ENCODE measurements at regions not wholly inside any gene's neighbourhood (a gene's known extent, or its start where the extent isn't known, plus 50 kb on each side); places are given as distances from the start of the nearest gene placed in this dataset.

DNA sequence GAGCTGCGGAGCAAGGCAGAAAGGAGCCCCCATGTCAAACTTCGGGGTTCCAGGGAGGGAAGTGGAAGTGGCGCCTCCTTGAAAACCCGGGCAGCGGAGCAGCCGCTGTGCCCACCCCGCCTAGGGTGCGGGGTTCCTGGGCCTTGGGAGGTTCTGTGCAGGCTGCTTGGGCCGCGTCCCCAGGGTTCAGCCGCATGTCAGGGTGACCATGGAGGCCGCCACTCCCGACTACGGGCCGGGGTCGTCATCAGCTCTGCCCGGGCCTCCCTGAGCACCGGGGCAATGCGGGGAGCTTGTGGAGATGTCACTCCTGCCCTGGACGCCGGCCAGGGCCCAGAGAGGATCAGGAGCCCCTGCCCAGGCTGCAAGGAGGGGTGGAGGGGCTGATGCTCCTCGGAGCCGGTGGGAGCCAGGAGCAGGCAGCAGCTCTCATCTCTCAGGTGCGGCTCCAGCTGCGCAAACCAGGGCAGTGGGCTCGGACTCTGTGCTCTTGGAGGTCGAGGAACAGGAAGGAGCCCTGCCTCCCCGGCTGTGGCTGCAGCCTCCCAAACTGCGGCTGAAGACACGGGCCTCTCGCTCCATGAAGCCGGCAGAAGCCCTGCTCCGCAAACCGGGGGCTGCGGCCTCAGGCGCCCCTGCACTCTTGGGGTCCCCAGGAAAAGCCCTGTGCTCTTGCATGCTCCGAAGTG, 1286.5 kb downstream of the TMEM121 start:
- DNase-seq (ENCODE audit: low spot score) = no peak

DNA sequence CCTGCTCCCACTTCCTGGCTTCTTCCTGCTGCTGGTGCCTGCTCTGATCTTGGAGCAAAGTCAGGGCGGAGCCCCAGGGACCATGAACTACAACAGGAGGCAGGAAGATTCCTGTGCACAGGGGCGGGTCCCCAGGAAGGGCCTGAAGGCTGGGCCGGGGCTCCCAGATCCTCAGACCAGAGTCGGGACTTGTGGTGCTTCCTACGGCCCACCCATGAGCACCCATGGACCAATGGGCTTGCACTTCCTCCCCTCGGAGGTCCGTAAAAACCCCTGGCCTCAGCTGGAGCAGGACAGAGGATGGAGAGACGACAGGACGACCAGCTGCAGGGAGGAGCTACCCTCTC, 1287.1 kb downstream of the TMEM121 start:
- no peak for DNase-seq (ENCODE audit: low spot score)

DNA sequence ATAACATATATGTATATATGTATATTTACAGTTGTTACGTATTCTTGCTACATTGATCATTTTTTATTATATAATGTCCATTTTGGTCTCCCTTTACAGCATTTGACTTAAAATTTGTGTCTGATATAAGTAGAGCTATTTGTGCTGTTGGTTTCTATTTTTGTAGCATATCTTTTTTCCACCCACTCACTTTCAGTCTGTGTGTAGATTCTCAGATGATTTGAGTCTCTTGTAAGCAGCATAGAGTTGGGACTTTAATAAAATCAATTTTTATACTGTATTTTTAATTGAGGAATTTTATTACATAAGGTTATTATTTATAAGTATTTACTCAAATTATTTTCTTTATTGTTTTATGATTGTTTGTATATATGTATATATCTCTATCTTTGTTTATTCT, 1293.7 kb downstream of the TMEM121 start:
- DNase-seq (ENCODE audit: low spot score) = no peak

DNA sequence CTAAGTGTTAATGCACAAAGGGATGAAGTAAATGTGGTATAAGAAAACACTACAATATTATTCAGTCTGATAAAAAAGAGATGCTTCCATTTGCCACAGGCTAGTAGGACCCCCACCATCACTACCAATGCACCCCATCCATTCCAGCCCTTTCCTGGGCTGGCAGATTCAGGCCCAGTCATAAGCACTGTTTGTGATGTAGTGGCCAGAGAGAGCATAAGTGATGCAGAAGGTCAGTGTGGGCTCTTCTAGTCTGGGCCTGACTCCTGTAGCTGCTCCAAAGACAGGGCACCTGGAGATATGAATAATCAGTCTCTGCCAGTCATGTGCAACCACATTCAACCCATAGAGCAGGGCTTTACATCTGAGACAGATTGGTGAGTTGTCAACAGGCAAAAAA, 1294.7 kb downstream of the TMEM121 start:
- no peak for DNase-seq (ENCODE audit: low spot score)

DNA sequence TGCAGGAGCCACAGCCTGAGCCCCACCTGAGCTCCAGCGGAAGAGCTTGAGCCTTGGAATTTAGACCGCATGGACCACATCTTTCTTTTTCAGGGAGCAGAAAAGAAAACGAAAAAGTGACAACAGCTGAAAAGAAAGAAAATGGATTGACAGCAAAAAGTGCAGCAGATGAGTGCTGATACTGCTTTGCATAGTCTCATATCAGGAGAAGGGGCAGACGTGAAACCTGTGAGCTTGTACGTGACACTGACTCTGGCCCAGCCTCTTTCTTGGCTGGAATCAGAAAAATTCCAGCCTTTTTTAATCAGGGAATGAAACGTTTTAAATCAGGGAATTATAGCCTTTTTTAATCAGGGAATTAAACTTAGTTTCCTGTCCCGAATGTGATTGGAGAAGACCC, 1296.5 kb downstream of the TMEM121 start:
- no peak for DNase-seq (ENCODE audit: low spot score)

DNA sequence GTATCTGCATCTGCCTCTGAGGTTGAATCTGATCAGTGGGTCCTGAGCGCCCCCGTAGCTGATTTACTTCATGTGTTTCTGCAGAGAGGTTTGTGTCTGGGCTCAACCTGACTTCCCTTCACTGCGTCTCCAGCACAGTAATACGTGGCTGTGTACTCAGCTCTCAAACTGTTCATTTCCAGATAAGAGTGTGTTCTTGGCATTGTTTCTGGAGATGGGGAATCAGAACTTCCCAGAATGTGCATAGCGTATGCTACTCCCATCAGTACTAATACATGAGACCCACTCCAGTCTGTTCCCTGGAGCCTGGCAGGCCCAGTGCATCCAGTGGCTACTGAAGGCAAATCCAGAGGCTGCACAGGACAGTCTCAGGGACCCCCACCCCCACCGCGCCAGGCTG, 1297.2 kb downstream of the TMEM121 start:
- DNase-seq (ENCODE audit: low spot score) = no peak

DNA sequence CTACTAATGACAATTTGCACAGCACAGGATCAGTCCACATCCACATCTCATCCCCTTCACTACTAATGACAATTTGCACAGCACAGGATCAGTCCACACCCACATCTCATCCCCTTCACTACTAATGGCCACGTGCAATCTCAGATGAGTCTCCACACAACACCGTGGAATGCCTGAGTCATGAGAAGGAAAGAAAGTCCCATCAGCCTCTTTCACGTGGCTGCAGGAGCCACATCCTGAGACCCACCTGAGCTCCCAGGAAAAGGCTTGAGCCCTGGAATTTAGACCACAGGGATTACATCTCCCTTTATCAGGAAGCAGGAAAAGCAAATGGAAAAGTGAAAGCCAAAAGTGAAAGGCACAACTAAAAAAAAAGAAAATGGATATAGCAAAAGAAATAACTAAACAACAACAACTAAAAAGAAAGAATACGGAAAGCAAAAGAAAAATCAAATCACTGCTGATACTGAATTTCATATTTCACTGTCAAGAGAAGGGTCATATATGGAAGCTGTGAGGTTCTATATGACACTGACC, 1300.5 kb downstream of the TMEM121 start:
- DNase-seq (ENCODE audit: low spot score) = no peak

DNA sequence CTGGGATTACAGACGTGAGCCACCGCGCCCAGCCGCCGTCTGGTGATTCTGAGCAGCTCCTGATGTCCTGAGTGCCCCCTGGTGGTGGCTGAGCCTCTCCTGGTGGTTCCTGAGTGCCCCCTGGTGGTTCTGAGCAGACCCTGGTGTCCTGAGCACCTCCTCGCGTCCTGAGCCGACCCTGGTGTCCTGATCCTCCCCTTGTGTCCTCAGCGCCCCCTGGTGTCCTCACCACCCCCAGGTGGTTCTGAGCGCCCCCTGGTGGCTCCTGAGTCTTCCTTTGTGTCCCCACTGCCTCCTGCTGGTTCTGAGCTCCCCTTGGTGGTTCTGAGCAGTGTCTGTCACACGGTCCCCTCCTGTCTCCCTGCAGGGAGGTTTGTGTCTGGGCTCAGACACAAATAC, 1304.9 kb downstream of the TMEM121 start:
- no peak for DNase-seq (ENCODE audit: low spot score)

DNA sequence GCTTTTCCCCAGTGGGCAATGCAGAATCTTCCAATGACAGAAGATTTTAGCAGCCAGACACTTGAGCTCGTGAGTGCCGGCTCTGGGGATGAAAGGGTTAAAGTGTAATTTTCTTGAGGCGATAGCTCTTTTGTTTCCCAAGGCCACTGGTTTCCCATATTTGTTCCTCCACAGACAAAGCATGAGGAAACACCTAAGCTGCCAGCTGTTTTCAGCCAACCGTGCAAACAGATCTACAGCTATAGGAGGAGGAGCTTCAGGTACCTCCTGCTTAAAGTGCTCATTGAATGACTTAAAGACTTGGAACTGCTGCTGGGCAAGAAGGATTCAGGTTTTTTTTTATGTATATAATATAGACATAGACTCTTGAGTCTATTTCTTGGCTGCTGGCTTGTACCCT, 1311.5 kb downstream of the TMEM121 start:
- no peak for DNase-seq (ENCODE audit: low spot score)

DNA sequence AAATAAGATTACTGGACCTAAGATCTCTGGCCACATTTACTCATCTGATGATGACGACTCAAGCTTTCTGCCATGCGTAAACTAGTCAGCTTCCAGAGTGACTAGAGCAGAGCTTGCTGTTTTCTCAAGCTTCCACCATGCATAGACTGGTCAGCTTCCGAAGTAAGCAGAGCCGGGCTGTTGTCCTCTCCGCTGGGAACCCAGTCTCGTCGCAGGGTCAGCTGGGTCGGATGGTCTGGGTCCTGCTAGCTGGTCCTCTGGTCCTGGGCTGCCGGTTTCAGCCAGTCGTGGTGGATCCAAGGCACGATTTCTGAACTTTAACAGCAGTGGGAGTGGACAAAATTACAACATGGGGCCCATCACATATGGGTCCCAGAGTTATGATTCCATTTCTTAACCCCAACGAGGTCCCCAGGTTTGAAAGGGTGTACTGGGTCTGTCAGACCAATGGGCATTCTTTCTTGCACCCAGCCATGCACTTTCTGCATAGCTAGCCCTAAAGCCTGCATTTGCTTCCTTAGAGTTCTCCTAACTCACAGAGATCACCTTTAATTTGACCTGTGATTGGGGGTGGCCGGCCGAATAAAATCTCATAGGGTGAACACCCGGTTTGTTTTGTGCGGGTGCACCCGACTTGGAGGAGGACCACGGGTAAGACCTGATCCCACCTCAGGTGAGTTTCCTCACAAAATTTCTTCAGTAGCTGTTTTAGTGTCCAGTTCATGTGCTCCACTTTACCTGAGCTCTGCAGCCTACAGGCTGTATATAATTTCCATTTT, 1312.8 kb downstream of the TMEM121 start:
- DNase-seq (ENCODE audit: low spot score) = no peak

DNA sequence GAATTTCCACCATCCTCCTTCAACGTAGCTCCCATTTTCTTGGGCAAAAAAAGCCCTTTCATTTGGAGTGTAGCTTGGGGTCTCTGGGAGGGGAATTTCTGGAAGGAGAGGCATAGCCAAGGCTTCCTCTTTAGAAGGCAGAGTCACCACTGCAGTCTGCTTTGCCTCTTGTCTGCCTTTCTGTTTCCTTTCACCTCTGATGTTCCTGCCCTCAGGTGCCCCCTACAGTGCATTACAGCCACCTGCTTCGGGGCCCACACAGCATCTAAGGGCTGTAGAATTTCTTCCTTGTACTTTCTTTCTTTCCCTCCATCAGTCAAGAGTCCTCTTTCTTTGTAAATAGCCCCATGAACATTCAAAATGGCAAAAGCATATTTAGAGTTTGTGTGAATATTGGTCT, 1313.9 kb downstream of the TMEM121 start:
- no peak for DNase-seq (ENCODE audit: low spot score)

DNA sequence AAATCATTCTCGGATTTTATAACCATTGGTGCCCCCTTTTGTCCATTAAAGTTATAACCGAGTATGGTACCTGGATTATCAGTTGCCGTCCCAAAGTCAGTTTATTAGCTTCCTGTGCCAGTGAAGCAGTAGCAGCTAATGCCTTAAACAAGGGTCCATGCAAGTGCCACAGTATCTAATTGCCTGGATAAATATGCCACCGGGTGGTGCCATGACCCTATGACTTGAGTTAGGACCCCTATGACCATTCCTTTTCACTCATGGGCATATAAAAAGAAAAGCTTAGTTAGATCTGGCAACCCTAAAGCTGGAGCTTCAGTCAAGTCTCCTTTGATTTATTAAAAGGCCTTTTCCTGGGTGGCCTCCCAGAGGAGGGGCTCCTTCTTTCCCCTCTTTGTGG, 1314.6 kb downstream of the TMEM121 start:
- DNase-seq (ENCODE audit: low spot score) = no peak

DNA sequence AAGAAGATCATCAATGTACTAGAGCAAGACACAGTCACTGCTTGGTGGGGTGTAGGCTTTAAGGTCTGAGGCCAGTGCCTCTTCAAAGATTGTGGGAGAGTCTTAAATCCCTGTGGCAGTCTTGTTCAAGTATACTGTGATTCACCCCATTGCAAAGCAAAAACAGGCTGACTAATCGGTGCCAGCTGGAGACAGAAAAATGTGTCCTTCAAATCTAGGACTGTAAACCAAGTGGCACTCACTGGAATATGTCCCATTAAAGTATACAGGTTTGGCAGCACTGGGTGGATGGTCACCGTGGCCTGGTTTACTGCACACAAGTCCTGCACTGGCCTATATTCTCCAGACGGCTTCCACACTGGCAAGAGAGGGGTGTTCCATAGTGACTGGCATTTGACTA, 1315.3 kb downstream of the TMEM121 start:
- no peak for DNase-seq (ENCODE audit: low spot score)

DNA sequence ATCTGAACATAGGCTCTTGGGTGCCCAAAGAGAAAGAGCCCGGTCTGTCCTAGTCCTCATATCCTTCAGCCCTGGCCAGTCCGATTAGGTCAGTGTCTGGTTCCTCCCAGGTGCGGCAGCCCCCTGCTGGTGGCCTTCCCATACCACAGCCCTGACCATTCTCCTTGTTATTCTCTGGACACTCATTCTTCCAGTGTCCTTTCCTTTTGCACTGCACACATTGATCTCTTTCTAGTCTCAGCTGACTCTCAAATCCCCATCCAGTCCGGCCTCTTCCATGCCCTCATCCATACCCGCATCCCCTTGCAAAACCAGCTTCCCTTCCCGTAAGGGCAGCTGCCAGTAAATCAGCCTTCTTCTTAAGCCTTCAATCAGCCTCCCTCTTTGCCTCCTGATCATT, 1316.3 kb downstream of the TMEM121 start:
- DNase-seq (ENCODE audit: low spot score) = no peak

DNA sequence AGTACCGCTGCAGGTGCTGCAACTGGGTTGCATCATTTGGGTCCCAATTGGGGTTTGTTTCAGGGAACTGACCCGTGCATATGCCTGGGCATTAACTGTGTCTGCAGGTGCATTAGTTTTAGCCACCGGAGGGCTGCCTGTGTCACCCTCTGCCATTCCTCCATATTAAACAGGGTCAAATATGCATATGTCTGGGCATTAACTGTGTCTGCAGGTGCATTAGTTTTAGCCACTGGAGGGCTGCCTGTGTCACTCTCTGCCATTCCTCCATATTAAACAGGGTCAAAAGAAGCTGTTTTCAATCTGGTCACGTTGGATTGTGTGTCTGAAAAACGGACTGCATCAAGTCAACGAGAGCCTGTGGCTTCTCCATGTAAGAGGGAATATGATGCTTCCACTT, 1317.0 kb downstream of the TMEM121 start:
- DNase-seq (ENCODE audit: low spot score) = no peak

DNA sequence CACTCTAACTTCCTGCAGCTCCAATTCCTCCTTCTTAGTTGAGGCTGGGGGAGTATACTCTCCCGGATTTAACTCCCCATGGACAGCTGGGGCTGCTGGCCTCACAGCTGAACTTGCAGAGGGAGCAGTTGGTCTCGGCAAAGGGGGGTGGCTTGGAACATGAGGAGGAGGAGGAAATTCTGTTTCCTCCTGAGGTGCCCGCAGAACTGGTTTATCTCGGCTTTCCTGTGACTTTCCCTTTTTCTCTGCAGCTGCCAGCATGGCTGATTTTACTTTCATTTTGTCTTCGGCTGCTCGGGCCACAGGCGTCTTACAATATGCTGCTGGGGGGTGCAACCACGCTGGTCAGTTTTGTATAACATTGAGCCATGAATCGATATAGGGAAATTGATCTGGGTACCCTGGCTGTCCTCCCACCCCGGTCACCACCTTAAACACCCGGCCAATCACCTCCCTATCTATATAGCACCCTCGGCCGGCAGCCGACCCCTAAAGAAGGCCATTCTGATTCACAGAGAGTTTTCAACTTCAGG, 1317.6 kb downstream of the TMEM121 start:
- no peak for DNase-seq (ENCODE audit: low spot score)

DNA sequence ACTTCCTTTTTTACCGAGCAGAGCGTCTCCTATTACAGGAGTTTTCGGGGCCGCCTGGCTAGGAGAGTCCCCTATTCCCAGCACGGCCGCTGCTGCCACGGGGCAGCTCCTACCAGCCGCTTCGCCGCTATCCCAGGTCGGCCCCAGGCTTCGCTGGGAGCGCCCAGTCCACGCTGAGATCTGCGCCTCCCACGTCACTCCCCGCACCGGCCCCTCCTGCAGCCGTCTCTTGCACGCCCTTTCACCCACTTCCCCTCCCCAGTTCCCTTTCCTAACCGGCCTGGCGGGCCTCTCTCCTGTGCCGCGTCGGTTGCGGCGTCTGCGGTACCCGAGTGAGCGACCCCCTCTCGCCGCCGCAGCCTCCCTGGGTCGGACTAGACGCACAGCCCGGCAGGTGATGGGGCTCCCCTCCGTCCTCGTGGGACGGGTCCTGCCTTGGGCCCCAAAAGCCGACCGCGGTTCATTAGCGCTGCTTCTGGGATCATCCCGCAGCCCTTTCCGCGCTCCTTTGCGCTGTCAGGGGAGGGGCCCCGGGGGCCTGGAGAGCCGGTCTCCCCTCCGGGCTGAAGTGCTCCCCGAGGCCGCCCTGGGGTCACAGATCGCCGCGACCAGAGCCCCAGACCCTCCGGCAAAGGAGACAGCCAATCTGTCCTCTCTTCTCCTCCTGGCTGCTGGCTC, 1318.4 kb downstream of the TMEM121 start:
- no peak for DNase-seq (ENCODE audit: low spot score)

DNA sequence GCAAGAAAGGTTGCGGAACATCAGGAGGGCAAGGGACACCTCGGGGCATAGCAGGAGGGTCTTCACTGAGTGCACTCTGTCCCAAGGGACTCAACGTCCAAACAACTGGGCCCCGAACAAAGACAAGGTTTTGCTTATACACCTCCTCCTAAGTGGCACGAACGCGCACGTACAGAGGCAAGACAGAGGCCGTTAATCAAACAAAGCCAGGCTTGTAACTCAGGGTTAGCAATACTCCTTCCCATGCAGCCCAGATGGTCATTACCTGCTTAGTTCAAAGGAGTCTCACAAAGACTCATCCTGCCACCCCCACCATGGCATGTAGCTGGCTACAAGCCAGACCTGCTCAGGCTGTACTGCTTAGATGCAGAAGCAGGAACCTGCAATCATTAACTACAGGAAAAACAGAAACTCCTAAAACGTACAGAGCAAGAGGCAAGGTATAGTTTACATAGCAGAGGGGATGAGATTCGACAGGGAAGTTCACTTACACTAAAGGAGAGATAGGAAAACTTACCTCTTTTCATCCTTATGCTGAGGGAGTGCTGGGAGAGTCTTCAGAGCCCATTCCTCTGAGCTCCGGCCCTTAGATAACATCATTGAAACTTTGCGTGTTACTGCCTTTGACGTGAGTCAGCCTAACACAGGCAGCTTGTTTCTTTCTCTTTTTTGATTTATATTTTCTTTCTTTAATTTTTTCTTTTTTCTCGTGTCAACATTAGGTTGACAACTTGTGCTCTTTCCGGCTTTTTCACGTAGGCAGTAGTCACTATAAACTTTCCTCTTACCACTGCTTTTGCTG, 1319.1 kb downstream of the TMEM121 start:
- no peak for DNase-seq (ENCODE audit: low spot score)

DNA sequence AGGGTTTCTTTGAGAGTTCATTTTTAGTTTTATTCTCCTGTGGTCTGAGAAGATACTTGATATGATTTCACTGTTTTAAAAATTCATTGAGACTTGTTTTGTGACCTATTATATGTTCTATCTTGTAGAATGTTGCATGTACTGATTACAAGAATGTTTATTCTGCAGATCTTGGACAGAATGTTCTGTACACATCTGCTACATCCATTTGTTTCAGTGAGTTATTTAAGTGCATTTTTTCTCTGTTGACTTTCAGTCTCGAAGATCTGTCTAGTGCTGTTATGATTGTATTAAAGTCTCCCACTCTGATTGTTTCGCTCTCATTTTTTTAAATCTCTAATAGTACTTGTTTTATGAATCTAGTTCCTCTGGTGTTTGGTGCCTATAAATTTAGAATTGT, 1319.8 kb downstream of the TMEM121 start:
- DNase-seq (ENCODE audit: low spot score) = no peak

DNA sequence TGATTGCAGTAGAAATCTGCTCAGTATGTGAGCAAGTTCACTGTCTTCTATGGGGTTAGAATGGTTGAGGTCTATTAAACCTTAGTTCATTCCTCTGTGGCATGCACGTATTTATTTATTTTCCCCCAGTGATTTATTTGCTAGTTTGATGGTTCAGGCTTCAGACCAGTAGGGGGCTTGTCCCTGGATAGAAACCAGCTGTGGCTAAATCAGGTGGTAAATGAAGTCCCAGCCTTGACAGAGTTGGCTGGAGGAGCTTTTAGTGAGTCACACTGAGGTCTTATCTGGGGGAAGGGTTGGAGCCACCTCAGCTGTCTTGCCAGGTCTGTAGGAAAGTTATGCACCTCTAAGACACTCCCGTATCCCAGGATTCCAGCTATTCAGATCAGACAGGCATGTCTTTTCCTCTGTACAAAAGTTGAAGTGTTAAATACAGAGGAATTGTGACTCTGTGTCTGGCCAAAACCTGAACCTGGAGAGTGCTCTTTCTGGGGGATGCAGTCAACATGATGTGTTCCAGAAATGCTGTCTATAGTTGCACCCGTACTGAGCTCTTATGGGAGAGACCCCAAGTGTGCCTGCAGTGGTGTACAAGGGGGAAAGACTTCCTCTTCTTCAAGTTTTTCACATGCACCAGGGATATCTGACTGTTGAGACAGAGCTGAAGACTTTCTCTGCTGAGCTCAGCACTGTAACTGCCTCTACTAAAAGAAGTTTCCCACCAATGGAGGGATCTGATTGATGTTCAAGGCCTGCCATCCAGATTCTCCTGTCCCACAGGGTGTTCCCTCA, 1322.1 kb downstream of the TMEM121 start:
- DNase-seq (ENCODE audit: low spot score) = no peak
